BE2C (cell line): ENCODE measurements at regions not wholly inside any gene's neighbourhood (a gene's known extent, or its start where the extent isn't known, plus 50 kb on each side); places are given as distances from the start of the nearest gene placed in this dataset.

Experiments
- DNase-seq: peaks from one replicate; pipeline ENCODE4 v3.0.0-alpha.2; 2020
- H3K27me3 ChIP-seq: fragments of 250-450 bp; sonication (Bioruptor Pico); 2 replicates; pipeline ENCODE4 v1.5.1; 2020; ENCODE audit warnings: mild to moderate bottlenecking
- H3K36me3 ChIP-seq: fragments of 250-450 bp; sonication (Bioruptor Pico); 2 replicates; pipeline ENCODE4 v1.5.1; 2020; ENCODE audit warnings: mild to moderate bottlenecking
- H3K4me1 ChIP-seq: fragments of 250-450 bp; sonication (Bioruptor Pico); 2 replicates; pipeline ENCODE4 v1.5.1; 2020
- H3K4me3 ChIP-seq: 2 replicates; pipeline ENCODE4 v1.5.1; 2011; ENCODE audit warnings: low read depth, low read length
- H3K9me3 ChIP-seq: fragments of 250-450 bp; sonication (Bioruptor Pico); 2 replicates; pipeline ENCODE4 v1.5.1; 2020
- CTCF ChIP-seq: IDR thresholded peaks from 2 replicates; pipeline ENCODE4 v1.5.1; 2012; ENCODE audit warnings: mild to moderate bottlenecking, low read depth, low read length

GRCh38 chr7:144941127-144941526 is 105.3 kb upstream of the TPK1 start:
- H3K27me3 ChIP-seq, result no peaks in the 10 kb centered on the region
- H3K9me3 ChIP-seq, result no peaks in the 10 kb centered on the region
- no peaks in the 10 kb centered on the region for H3K4me1 ChIP-seq
- no peaks in the 10 kb centered on the region for H3K36me3 ChIP-seq
- H3K4me3 ChIP-seq, result no peak overlapping the region
- no peak for TF ChIP-seq CTCF
- no peak for DNase-seq

GRCh38 chr7:144937199-144937598 is 101.3 kb upstream of the TPK1 start:
- Histone ChIP-seq H3K9me3 (no peaks in the 10 kb centered on the region), H3K36me3 (no peaks in the 10 kb centered on the region), H3K4me3 (no peak overlapping the region), H3K4me1 (no peaks in the 10 kb centered on the region), H3K27me3 (no peaks in the 10 kb centered on the region)
- no peak for DNase-seq
- no peak for TF ChIP-seq CTCF

GRCh38 chr7:144936314-144936713 is 100.5 kb upstream of the TPK1 start:
- no peaks in the 10 kb centered on the region for H3K9me3 ChIP-seq
- no peak for TF ChIP-seq CTCF
- no peaks in the 10 kb centered on the region for H3K36me3 ChIP-seq
- DNase-seq, result no peak
- H3K4me3 ChIP-seq, result no peak overlapping the region
- H3K27me3 ChIP-seq, result no peaks in the 10 kb centered on the region
- H3K4me1 ChIP-seq, result no peaks in the 10 kb centered on the region

GRCh38 chr7:144910411-144910810 is 74.6 kb upstream of the TPK1 start:
- DNase-seq, result no peak
- Histone ChIP-seq H3K4me3 (no peak overlapping the region), H3K27me3 (no peaks in the 10 kb centered on the region), H3K9me3 (no peaks in the 10 kb centered on the region), H3K36me3 (no peaks in the 10 kb centered on the region), H3K4me1 (no peaks in the 10 kb centered on the region)
- no peak for TF ChIP-seq CTCF

GRCh38 chr7:144908943-144909556 is 73.2 kb upstream of the TPK1 start:
- Histone ChIP-seq H3K27me3 (no peaks in the 10 kb centered on the region), H3K9me3 (no peaks in the 10 kb centered on the region), H3K4me1 (no peaks in the 10 kb centered on the region), H3K4me3 (no peak overlapping the region), H3K36me3 (no peaks in the 10 kb centered on the region)
- TF ChIP-seq CTCF, result no peak
- DNase-seq, result no peak

GRCh38 chr7:144908324-144908723 is 72.5 kb upstream of the TPK1 start:
- DNase-seq, result no peak
- no peaks in the 10 kb centered on the region for H3K9me3 ChIP-seq
- no peaks in the 10 kb centered on the region for H3K27me3 ChIP-seq
- H3K36me3 ChIP-seq, result no peaks in the 10 kb centered on the region
- H3K4me3 ChIP-seq, result no peak overlapping the region
- no peak for TF ChIP-seq CTCF
- H3K4me1 ChIP-seq, result no peaks in the 10 kb centered on the region
